Type B pancreatic cell (in vitro differentiated cells): ENCODE measurements at regions not wholly inside any gene's neighbourhood (a gene's known extent, or its start where the extent isn't known, plus 50 kb on each side); places are given as distances from the start of the nearest gene placed in this dataset.

Experiments used
- DNase-seq: peaks from one replicate; pipeline ENCODE4 v3.0.0; 2021; ENCODE audit warnings: mixed read lengths; ENCODE audit not compliant: unreplicated experiment; ENCODE audit errors: extremely low spot score
- H3K27ac Mint-ChIP-seq: 2 replicates; pipeline ENCODE4 v1.8.0; 2021; ENCODE audit warnings: mild to moderate bottlenecking, mixed read lengths
- H3K27me3 Mint-ChIP-seq: 2 replicates; pipeline ENCODE4 v1.8.0; 2021; ENCODE audit warnings: mixed read lengths
- H3K36me3 Mint-ChIP-seq: 2 replicates; pipeline ENCODE4 v1.8.0; 2021; ENCODE audit warnings: mixed read lengths
- H3K4me1 Mint-ChIP-seq: one replicate; pipeline ENCODE4 v1.8.0; 2021; ENCODE audit warnings: mixed read lengths; ENCODE audit not compliant: unreplicated experiment
- H3K4me3 Mint-ChIP-seq: 2 replicates; pipeline ENCODE4 v1.8.0; 2021; ENCODE audit warnings: mild to moderate bottlenecking, mixed read lengths
- H3K9me3 Mint-ChIP-seq: 2 replicates; pipeline ENCODE4 v1.8.0; 2021; ENCODE audit warnings: mixed read lengths
- CTCF ChIP-seq: fragments of 200-600 bp; sonication (generic); conservative IDR thresholded peaks from 2 replicates; pipeline ENCODE4 v1.5.0; 2021; ENCODE audit warnings: antibody characterized with exemption, mild to moderate bottlenecking

DNA sequence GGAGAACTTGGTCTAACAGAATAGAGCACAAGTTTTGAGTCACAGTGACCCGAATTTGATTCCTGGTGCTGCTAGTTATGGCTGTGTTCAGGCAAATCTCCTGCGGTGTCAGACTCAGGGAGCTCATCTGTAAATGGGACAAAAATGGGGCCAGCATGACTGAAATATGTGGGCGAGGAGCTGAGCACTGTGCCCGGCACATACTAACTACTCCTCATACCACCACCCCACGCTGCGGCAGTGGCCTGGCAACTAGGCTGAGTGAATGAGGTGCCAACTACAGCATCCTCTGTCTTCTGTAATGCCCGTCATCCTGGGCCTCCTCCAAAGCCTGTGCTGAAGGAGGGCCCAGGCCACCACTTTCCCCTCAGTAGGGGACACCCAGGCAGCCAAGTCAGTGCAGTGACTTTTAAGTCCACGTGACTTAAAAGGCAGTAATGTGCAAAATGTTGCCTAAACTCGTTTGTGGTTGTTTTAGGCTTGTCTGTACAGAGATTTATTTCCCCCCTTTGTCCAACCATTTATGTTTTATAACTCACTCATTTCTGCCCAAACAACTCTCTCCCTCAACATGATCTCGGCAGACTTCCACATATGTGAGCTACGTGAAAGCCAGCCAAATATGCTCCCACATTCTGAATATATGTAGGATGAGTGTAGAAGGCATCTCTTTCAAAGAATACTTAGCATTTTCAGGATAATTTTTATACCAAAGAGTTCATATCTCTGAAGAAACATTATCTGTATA, 773.7 kb downstream of the TSN start:
- H3K4me3 Mint-ChIP-seq = no peak overlapping the region
- no peak overlapping the region for H3K27ac Mint-ChIP-seq
- no peak for DNase-seq
- no peaks in the 10 kb centered on the region for H3K27me3 Mint-ChIP-seq
- H3K9me3 Mint-ChIP-seq = no peaks in the 10 kb centered on the region
- H3K4me1 Mint-ChIP-seq = peaks cover 13% of the 10 kb centered on the region
- no peaks in the 10 kb centered on the region for H3K36me3 Mint-ChIP-seq
- TF ChIP-seq CTCF = no peak

DNA sequence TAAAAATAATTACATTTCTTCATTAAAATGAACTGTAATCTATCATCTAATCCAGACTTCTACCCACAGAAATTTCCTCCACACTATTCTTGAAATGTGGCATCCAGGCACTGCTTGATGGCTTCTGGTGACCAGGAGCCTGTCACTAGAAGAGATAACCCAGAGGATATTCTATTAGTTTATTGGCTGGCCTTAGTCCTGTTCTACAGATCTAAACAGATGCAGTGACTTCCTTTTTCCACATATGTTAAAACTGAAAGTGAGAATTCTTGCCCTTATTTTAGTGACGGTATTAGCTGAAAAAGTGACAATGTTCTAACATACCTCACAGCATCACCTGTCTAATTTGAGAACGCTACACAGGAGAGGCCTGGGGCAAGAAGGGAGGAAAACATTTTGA, 775.4 kb downstream of the TSN start:
- Mint-ChIP-seq H3K4me1 (peaks cover 6% of the 10 kb centered on the region), H3K27ac (no peak overlapping the region)

DNA sequence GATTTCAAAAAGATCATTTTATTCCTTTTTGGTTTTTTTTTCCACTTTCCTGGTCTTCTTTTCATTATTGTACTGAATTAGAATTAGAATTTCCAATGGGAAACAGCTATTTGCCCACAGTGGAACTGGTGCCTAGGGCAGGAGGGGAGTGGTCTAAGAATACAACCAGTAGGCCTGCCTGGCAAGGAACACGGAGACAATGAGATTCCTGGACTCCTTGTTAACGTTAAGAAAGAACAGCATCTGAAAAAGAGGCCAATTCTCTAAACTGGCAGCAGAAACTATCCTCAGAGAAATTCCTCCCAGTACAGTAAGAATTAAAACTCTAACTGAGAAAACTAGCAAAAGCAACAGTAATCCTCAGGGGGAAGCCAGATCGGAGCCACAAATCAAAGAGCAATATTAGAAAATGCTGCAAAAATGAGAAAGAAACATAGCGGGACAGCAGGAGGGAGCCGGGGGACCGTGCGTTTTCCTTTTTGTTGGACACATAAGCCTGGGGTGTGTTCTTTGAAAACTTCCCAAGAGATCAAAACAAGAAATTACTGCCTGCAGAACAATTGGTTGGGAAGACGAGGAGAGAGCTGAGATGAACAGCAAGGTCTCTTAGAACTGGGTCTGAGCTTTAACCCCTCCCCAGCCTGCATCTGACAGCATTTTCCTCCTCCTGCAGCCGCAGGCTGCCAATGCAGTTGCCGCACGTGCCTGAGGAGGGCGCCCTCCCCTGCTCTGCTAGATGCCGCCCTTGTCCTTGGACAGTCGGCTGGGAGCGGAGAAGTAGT, 776.0 kb downstream of the TSN start:
- no peaks in the 10 kb centered on the region for H3K27me3 Mint-ChIP-seq
- peak; percentile 71 for TF ChIP-seq CTCF
- no peaks in the 10 kb centered on the region for H3K9me3 Mint-ChIP-seq

More for the DNA sequence above, 775.4 kb downstream of the TSN start:
- no peak for TF ChIP-seq CTCF
- no peak overlapping the region for H3K4me3 Mint-ChIP-seq
- H3K36me3 Mint-ChIP-seq = no peaks in the 10 kb centered on the region
- DNase-seq = no peak
- H3K27me3 Mint-ChIP-seq = no peaks in the 10 kb centered on the region
- no peaks in the 10 kb centered on the region for H3K9me3 Mint-ChIP-seq

DNA sequence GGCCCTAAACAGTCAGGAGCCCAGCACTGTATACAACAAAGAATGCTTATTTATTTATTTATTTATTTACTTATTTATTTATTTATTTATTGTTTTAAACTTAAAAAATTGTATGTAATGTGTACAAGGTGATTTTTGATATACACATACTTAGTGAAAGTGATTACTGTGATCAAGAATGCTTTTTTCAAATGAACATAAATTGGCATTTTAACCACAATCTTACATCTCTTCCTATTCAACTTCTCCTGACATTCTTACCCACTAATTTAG, 776.6 kb downstream of the TSN start:
- Mint-ChIP-seq H3K4me1 (peaks cover 6% of the 10 kb centered on the region), H3K27me3 (no peaks in the 10 kb centered on the region)
- peak; percentile 24 for TF ChIP-seq CTCF

More for the DNA sequence above, 776.0 kb downstream of the TSN start:
- Mint-ChIP-seq H3K36me3 (no peaks in the 10 kb centered on the region), H3K4me1 (peaks cover 6% of the 10 kb centered on the region), H3K27ac (peak overlapping the region; percentile 4), H3K4me3 (peak overlapping the region; percentile 17)
- DNase-seq = no peak

GRCh38 chr2:122532481-122532880, 777.0 kb downstream of the TSN start:
- DNase-seq = no peak
- peaks cover 6% of the 10 kb centered on the region for H3K4me1 Mint-ChIP-seq
- TF ChIP-seq CTCF = no peak
- H3K27me3 Mint-ChIP-seq = no peaks in the 10 kb centered on the region
- no peak overlapping the region for H3K27ac Mint-ChIP-seq
- H3K36me3 Mint-ChIP-seq = no peaks in the 10 kb centered on the region
- no peak overlapping the region for H3K4me3 Mint-ChIP-seq
- H3K9me3 Mint-ChIP-seq = no peaks in the 10 kb centered on the region

More for the DNA sequence above, 776.6 kb downstream of the TSN start:
- no peak overlapping the region for H3K4me3 Mint-ChIP-seq
- no peak for DNase-seq
- H3K36me3 Mint-ChIP-seq = no peaks in the 10 kb centered on the region
- H3K27ac Mint-ChIP-seq = no peak overlapping the region
- H3K9me3 Mint-ChIP-seq = no peaks in the 10 kb centered on the region
